ENCODE measurements at regions not wholly inside any gene's neighbourhood (a gene's known extent, or its start where the extent isn't known, plus 50 kb on each side); places are given as distances from the start of the nearest gene placed in this dataset.

DNA sequence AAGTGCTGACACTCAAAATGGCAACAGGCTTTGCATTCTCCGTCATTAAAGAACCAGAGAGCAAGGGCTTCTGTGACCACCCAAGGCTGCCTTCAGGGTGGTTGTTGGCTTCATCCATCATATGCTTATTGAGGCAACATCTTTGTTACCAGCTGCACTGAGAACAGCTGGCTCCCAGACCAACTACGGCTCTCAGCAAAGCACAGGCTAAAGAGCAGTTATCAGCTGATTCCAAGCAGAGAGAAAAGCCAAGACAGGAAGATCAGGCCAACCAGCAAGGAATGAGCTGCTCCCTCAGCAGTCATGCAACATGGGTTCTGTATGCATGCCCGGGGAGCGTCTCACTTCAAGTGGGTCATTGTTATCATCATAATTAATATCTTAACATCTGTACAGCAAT is 358.9 kb downstream of the ACTL7B start:
- no peak for TF ChIP-seq CTCF (IDR thresholded peaks at IDR 0.05; ENCODE audit: insufficient read depth, low read depth, low read length)
- TF ChIP-seq EZH2 (IDR thresholded peaks at IDR 0.05; ENCODE audit: insufficient read depth, low read length), result no peak

Measured in astrocyte (in vitro differentiated cells and primary cell).